Activated T-helper 1 cell treated with anti-CD3 and anti-CD28 coated beads, Interleukin-2, amount 50 U/mL, for 16 hours (primary cell): ENCODE measurements at regions not wholly inside any gene's neighbourhood (a gene's known extent, or its start where the extent isn't known, plus 50 kb on each side); places are given as distances from the start of the nearest gene placed in this dataset.
"Not testable (repeated sequence)": the region's sequence is repeated elsewhere in the genome, so short reads cannot be mapped to it uniquely, and the experiment has no call there.

Experiments used
- DNase-seq, 2 donors: peaks; one replicate each; pipeline ENCODE4 v3.0.0-alpha.2; 2020; ENCODE audit warnings: low read depth in 1 of 2, low spot score in 1 of 2

DNA sequence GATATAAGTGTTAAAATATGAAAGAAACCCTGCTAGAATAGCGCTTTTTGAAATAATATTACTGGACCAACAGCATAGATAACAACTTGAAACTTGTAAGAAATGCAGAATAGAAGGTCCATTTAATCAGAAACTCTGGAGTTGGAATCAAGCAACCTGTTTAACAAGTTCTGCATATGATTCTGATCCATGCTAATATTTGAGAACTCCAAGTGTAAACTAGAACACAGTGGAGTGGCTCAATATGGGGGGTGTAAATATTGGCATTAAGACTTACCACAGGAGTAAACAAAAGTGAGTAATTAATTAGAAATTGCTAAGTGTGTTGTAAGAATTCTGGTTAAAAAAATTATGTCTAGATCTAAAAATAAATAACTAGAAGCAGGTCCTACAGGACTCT, 151.2 kb downstream of the SLITRK1 start:
- no peak for DNase-seq

DNA sequence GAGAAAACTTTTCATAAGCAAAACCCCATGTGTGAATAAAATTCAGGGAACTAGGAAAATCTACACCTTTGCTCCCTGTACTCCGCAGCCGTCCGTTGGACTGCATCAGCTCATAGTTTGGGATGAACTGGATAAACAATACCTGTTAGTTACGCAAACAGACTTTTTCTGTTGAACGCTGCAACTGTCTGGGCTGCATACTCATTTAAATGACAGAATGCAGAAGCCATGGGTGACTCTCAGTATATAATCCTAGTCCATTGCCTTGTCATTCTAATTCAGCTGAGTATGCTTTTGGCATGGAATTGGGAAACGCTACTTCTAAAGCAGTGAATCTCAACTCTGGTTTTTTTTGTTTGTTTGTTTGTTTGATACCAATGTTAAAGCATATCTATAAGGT, 151.6 kb downstream of the SLITRK1 start:
- no peak for DNase-seq

DNA sequence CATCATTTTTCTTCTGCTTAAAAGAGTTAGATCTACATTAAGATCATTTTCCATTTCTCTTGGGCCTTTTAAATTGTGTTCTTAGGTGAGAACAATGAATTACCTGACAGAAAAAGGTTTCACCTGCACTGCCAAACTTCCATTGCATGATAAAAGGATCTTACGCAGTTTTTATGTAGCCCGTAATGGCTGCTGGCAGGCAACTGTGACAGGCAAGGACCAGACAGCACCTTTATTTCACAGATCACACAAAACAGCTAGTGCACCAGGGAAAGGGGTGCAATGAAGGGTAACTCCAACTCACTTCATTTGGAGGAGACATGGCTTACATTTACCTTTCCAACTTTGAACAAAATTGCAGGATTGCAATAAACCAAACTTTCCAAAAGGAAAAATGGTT, 159.8 kb downstream of the SLITRK1 start:
- no peak for DNase-seq

DNA sequence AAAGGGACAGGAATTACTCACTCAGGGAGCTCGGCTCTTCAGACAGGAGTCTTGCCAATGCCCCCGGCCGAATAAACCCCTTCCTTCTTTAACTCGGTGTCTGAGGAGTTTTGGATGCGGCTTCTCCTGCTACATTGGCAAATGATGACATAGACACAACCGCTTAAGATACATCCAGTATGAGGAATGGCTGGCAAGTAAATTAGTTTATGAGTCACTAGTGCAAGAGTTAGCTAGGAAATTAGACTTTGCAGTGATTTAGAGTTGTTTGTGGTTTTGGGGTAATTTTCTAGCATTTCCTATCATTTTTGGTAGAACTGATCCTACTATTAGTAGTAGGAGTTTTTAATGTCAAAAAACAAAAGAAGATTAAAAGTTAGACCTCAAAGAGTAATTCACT, 166.2 kb downstream of the SLITRK1 start:
- DNase-seq, result no peak

DNA sequence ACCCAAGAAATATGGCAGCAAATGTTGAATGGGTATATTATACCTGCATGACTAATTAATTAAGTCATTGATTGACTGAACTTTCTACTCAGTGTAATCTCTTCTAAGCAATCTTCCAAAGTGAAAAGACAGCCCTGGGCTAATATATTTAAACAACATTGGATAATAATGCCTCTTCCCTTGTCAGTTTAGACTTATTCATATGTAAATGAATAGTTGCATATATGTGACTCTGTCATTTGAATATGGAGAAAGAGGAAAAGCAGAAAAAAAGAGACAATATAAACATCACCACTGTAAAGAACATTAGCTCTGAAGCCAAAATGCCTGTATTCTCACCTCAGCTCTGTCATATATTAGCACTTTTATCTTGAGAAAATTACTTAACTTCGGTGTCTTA, 168.0 kb downstream of the SLITRK1 start:
- DNase-seq, result no peak

DNA sequence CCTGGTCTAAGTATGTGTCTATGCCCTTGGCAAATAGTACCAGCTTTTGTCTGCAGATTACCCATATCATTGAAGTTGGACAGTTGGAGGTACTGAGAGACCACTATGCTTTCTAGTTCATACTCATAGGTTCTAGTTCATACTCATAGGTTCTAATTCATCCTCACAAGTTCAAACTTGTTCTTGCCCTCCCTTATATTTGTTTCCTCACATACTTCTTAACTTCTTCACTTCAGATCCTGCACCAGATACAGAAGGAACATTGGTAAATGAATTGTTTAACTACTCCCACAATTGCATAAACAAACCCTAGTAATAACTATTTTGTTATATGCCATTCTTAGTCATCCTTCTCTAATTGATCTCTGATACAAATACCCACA, 172.2 kb downstream of the SLITRK1 start:
- DNase-seq, result no peak

DNA sequence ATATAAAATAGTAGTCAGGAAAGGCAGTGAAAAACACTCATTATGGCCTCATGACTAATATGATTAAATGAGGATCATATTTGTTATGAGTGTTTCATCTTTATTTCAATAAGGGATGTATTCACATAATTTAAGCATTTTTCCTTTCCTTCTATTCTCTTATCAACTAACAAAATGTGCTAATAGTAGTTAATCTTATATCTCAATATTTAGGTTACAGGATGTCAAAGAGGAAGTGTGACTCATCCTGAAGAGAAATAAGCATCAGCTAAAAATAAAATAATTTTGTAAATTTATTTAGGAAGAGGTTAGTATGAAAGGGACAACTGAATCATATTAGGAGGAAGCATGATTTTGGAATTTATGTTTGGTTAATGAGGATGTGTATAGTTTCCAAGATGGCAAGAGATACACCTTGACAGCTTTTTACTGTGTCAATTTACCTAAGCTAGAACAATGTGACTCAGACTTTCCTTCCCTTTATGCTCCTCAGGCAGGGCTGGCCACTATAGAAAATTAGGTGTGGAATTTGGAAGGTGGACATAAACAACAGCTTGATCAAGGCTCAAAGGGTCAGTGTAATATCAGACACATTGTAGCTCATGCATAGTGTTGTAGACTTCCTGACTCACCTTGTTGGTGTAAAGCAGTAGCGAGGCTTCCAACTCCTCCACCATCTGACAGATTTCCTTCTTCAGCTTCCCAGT, 172.7 kb downstream of the SLITRK1 start:
- no peak for DNase-seq

DNA sequence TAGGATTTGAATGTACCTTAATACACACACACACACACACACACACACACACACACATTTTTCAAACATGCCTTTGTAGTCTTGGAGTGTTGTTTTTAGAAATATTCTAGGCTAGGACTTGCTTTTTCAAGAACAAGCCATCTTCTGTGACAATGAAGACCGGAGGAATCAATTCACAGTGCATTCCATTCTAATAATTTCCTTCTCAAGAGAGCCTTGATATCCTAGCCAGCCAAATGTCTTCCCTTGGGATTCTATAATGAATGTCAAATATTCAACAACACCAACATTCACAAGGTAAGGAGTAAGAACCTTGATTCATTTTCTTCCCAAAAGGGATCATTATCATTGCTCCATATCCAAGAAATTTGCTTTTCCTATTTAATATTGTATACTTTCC, 180.3 kb downstream of the SLITRK1 start:
- no peak for DNase-seq

DNA sequence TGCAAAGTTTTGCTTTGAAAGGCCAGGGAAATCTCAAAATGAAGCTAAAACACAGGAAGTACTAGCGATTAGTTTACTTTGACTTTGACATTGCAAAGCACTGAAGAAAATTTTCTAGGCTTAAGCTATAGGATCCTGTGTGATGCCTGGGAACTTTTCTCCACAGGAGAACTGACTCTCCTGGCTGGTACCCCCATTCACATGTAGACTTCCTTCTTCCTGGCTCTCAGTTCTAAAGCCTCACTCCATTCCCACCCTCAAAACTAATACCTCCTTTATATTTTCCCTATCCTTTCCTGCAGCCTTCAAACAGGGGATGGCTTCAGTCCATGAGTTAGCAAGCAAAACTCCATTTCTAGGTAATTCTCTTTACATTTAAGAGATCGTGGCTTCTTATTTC, 189.5 kb downstream of the SLITRK1 start:
- DNase-seq, result no peak

DNA sequence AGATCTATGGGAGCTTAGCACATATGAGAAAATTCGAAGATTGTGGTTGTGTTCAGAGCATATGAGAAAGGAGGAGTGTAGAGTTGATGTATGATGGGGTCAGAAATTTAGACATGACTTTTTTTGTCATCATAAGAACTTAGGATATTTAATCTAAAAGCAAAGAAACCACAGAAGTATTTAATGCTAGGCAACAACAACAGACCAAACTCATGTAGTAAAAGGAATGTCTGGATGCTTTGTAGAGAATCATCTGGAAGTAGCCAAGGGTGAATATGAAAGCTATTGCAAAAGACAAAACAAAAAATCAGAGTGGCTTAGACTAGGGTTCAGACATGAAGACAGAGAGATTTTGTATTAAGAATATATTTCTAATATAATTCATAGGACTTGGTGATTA, 190.3 kb downstream of the SLITRK1 start:
- no peak for DNase-seq

DNA sequence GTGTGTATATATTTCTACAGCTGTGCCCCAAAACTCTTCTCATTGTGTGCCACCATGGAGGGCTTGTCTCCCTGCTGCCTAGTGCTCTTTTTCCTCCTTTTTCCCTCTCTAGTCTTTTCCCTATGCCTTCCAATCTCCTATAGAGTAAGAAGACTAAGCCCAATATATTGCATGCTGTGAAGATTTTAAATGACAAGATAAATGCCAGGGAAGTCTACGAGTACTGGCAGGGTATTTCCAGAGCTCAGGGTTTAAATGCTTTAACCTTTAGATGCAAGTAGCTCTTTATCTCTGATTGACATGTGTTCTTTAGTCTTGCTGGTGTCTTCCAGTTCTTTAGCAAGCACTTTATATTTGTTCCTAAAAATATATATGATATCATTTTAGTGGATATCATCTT, 200.7 kb downstream of the SLITRK1 start:
- DNase-seq, result no peak

DNA sequence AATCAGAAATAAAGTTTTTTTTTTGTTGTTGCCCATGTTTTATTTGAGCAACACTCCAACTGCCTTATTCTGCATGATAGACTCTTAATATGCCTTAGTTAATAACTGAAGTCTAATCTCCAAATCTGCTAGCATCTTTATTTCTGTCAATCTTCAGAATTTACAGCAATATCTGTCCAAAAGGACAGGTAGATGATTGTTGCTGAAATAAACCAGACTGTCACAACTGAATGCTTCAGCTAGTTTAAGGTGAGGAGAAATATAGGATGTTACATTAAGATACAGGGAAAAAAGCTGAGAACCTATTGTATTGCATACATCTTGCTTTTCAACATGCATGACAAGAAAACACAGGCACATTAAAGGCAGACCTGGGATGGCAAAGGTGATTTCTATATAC, 204.3 kb downstream of the SLITRK1 start:
- no peak for DNase-seq

DNA sequence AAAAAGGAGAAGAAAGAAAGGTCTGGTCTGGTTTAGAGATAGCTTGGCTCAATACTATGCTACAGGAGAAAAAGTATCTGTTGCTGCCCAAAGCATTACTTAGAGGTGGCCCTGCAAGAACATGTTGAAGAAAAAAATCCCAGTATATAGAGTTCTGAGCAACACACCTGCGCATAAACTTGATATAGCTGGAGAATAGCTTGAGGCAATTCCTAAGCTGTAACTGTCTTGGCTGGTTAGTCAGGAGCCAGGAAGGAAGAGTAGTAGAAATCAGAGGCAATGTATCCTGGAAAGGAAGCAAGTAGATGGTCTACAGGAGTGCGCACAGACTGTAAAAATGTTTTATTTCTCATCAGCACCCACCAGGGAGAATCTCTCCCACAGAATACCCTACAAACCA, 209.7 kb downstream of the SLITRK1 start:
- no peak for DNase-seq

DNA sequence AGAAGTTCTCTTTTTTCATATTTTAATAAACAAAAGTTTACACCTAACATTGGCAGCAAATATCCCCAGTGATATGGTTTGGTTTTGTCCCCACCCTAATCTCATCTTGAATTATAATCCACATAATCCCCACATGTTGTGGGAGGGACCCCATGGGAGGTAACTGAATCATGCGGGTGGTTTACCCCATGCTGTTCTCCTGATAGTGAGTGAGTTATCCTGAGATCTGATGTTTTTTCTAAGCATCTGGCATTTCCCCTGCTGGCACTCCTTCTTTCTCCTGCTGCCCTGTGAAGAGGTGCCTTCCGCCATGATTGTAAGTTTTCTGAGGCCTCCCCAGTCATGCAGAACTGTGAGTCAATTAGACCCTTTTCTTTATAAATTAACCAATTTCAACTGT, 214.7 kb downstream of the SLITRK1 start:
- DNase-seq, result no peak

DNA sequence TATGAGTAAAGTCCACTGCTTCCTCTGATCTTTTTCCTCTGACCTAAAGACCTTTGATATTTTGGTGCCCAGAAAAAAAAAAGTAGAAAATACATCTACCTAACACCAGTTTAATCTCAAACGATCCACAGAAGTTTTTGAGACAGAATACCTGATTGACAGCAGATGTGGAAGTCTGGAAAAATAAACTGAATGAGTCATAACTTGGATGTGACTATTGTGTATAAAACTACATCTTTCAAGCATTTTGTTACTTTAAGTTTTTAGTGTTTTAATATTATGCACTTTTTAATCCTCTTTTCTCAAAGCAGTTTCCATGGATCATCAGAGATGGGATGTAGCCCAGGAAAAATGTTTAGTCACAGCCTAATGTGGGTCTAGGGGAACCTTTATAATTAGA, 216.1 kb downstream of the SLITRK1 start:
- DNase-seq, result no peak

DNA sequence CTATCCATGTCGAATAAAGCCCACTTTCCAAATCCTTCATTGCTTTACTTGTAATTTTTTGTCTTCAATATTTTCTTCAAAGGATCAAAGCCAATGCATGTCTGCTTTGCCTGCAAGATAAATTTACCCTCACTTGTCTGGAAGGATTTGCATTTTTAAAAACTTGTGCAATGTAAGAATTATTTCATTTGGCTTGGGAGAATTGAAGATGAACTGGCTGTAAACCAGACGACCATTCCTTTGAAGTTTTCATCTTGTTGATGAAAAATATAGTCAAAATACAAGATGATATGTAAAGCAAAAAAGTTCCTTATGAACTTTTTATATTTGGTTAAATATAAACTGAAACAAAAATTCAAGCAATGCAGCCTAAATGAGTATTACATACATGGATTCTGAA, 225.0 kb downstream of the SLITRK1 start:
- no peak for DNase-seq

DNA sequence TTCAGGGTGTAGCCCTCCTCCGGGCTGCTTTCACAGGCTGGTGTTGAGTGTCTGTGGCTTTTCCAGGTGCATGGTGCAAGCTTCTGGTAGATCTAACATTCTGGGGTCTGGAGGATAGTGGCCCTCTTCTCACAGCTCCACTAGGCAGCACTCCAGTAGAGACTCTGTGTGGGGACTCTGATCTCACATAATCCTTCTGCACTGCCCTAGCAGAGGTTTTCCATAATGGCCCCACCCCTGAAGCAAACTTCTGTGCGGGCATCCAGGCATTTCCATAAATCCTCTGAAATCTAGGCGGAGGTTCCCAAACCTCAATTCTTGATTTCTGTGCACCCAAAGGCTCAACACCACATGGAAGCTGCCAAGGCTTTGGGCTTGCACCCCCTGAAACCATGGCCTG, 239.7 kb downstream of the SLITRK1 start:
- DNase-seq, result not testable (repeated sequence)

DNA sequence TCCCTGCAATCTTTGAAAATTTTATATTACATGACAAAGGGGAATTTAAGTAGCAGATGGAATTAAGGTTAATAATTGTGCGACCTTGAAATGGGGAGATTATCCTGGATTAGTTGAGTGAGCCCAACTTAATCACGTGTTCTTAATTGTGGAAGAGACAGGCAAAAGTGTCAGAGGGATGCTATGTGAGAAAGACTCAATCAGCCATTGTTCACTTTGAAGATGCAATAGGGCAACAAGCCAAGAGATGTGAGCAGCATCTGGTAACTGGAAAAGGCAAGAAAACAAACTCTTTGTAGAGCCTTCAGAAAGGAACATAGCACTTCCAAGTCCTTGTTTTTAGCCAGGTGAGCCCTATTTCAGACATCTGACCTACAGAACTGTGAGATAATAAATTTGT, 247.7 kb downstream of the SLITRK1 start:
- no peak for DNase-seq

DNA sequence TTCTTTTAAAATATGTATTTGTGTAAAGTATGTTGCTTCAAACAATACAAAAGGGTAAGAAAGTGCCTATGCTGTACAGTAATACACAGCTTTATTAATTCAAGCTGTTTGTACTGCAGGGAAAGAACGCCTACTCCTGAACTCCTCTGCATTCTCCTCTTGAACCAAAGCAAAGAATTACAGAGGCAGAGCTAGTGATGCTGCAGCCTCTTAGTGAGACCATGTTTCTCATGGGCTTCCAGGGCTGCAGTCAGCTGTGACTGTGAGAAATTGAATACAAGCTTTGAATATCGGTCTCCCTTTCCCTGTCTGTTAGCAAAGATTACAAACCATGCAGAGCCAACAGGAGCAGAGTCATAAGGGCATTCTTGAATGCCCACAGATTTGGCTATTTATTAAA, 248.5 kb downstream of the SLITRK1 start:
- no peak for DNase-seq

DNA sequence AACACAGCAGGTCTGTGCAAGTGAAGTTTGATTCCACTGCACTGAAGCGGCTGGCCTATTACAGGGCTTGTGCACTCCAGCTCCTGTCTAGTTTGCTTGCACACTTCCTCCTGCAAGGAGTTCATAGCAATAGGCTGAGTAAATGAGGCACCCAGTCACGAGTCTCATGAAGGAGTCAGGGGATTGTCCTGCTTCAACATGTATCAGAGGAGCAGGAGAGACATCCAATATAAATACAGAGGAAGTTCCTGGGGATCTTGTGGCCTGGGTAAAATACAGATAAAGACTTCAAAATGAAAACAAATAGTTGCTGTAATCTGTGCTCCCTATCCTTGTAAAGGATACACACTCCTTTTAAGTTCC, 259.9 kb downstream of the SLITRK1 start:
- no peak for DNase-seq

DNA sequence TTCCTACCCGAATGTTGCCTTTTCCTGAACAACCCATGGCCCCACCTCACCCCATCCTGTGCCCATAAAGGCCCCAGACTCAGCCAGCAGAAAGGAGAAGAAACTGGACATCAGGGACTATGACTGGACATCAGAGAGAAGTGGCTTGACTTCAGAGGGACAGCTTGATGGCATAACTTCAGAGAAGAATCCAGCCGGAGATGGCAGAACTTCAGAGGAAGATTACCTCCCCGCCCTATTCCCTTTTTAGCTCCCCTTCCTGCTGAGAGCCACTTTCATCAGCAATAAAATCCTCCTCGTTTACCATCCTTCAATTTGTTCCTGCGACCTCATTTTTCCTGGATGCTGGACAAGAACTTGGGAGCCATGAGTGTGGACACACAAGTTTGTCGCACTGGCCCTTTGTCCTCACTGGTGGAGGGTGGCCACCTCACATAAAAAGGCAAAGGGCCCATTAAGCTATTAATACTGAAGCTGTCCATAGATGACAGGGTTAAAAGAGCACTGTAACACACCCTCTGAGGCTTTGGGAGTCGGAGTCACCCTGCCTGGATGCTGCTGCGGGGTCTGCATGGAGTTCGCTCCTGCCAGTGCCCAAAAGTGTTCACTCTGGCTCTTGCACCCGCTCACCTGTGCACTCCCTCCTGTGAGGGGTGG, 260.4 kb downstream of the SLITRK1 start:
- DNase-seq, result no peak

DNA sequence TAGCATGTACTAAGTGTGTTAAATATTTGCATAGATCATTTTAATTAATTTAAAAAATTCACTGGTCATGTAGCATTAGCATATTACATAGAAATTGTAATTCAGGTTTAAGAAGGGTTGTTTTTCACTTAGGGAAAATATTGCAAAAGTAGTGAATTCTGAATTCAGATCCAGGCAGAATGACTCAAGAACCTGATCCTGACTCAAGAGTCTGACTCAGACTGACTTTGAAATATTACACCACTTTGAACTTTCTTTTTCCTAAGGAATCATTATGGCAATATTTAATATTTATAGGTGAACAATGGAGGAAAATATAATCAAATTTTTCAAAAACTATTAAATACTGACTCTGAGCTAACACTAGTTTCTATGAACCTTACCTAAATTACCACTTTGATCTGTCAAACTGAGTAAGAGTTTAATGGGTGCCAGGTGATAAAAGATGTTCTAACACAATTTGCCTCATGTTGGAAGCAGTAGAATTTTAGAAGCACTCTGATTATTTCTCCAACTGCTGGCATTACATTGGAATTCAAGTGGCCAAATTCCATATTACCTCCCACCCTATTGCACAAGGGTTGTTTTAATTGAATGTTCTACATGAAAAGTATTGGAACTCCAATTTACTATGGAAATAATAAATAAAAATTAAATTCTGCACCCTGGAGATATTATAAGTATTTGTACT, 261.6 kb downstream of the SLITRK1 start:
- no peak for DNase-seq

DNA sequence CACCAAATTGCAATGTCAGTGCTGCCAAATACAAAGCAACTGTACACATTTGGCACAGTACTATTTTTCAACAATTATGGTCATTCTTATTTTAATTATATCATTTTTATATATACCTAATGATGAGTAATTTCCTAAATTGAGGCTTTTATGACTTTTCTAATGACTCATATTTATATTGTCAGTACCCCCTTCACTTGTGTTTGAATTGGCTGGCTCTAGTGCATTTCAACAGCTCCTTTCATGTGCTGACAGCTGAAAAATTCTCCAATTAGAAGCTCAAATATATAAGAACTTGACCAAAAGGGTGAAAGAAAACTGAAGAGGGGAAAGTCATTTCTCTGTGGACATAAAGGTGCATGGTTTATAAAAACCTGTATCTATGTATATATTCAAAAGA, 263.3 kb downstream of the SLITRK1 start:
- DNase-seq, result no peak
